AG04450 (cell line): ENCODE measurements at regions not wholly inside any gene's neighbourhood (a gene's known extent, or its start where the extent isn't known, plus 50 kb on each side); places are given as distances from the start of the nearest gene placed in this dataset. TPM values are rescaled to one million over a fixed set of nuclear protein-coding genes. Genes with fewer than 3 reads are reported as not detected.

ENCODE experiments used
- CTCF ChIA-PET: fragments of 300-600, 350-600 bp; formaldehyde crosslinking; extraction: SDS; loops from one replicate; lab custom pipeline; 2022; ENCODE audit warnings: antibody characterized with exemption, inconsistent platforms; lab: Charles Lee
- POLR2A ChIA-PET: fragments of 350-600 bp; formaldehyde crosslinking; extraction: SDS; loops from one replicate; lab custom pipeline; 2021; ENCODE audit warnings: antibody characterized with exemption, inconsistent platforms; lab: Yijun Ruan, JAX
- DNase-seq: peaks from one replicate; pipeline ENCODE4 v3.0.0-alpha.2; 2011; ENCODE audit warnings: low read depth, low spot score
- H3K27ac ChIP-seq: one replicate; pipeline ENCODE4 v1.5.1; 2012; ENCODE audit warnings: low read depth, low read length, control low read depth
- H3K27me3 ChIP-seq: one replicate; pipeline ENCODE4 v1.6.0; 2012; ENCODE audit warnings: low read length; ENCODE audit not compliant: control insufficient read depth, insufficient read depth
- H3K4me3 ChIP-seq: 2 replicates; pipeline ENCODE4 v1.5.1; 2011; ENCODE audit warnings: mild to moderate bottlenecking, low read depth, low read length, control low read depth
- H3K9me3 ChIP-seq: 2 replicates; pipeline ENCODE4 v1.5.1; 2012; ENCODE audit warnings: low read length; ENCODE audit not compliant: control insufficient read depth, insufficient read depth
- CTCF ChIP-seq: IDR thresholded peaks from 2 replicates; pipeline ENCODE4 v1.5.1; 2011; ENCODE audit warnings: low read depth, low read length, control low read depth, inconsistent platforms
- small RNA-seq: library from RNA; depleted of rRNA; stranded (forward); fragments of <200 nt; gene quantifications from one replicate; pipeline ENCODE3, GENCODE V24; 2012; ENCODE audit warnings: low read depth; ENCODE audit not compliant: insufficient read length

GRCh38 chr13:67283637-67284036 lies 53.5 kb upstream of the PCDH9 start:
- Histone ChIP-seq H3K9me3 (no peaks in the 10 kb centered on the region), H3K4me3 (no peak overlapping the region), H3K27me3 (no peaks in the 10 kb centered on the region), H3K27ac (no peak overlapping the region)
- no peak for TF ChIP-seq CTCF
- ChIA-PET CTCF (interaction anchor here (0.6 to 0.9 kb wide), 2 partner anchors 9 to 132 kb away, joined by 3 read pairs; no protein-coding TSS in a partner anchor), POLR2A (no interaction called here)
- no peak for DNase-seq

- Histone ChIP-seq H3K27me3 (no peaks in the 10 kb centered on the region), H3K27ac (no peak overlapping the region), H3K4me3 (no peak overlapping the region), H3K9me3 (no peaks in the 10 kb centered on the region)
- DNase-seq: no peak
- no peak for TF ChIP-seq CTCF
- ChIA-PET POLR2A (no interaction called here), CTCF (no interaction called here)
Measured at GRCh38 chr13:67281466-67281865, 51.3 kb upstream of the PCDH9 start.

Small RNA genes lying in the stretch of these regions (small RNA-seq; reads per million reads assigned to genes)
- gene RN7SL761P: not detected
- not detected for gene RPL37P21
- gene RPS3AP52: not detected
- not detected for gene SNRPFP3
